T-helper 1 cell treated with Interleukin-12 subunit alpha and Interleukin-12 subunit beta and Interleukin-4 antibody, amounts not matched to agents 30 ng/mL and 1 ng/mL, for 36 hours (primary cell): ENCODE measurements at regions not wholly inside any gene's neighbourhood (a gene's known extent, or its start where the extent isn't known, plus 50 kb on each side); places are given as distances from the start of the nearest gene placed in this dataset.
"Not testable (repeated sequence)": the region's sequence is repeated elsewhere in the genome, so short reads cannot be mapped to it uniquely, and the experiment has no call there.

Source experiments
- intact Hi-C: fragments of 100-400 bp; cut with micrococcal nuclease; formaldehyde crosslinking; loops from one replicate; pipeline ENCODE4 v1.15.1; 2024

DNA sequence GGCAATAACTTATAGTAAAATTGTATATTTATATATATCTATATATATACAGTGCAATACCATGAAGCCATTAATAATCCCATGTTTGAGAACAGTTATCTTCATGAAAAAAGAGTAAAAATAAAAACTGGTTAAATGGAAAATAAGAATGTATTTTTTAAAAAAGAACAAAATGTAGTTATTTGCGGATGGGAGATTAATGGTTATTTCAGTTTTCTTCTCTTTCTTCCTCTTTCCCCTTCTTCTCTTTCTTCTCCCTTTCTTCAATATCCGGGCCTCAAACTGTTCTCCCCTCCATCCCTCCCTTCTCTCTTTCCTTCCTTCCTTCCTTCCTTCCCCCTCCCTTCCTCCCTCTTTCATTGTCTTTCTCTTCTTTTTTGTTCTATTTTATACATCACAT lies 1301.7 kb upstream of the IGFBP7 start:
- intact Hi-C loops: no loop called here

DNA sequence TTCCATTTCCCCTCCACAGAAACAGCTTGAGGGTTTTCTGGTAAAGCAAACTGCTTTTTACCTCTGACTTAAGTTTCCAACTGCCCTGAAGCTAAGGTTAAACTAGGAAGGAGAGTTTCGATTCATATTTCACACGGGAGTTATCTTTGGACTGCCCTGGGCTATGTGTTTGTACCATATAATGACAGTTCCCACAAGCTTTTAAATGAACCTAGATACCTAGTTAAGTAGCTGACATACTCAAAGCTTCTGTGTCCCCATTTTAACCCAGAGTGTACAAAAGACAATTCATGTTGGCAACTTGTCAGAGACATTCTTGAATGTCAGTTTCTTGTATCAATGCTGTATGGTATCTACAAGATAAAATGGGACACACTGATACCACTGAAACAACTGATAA lies 1296.6 kb upstream of the IGFBP7 start:
- intact Hi-C loops: loop anchor here (10.0 kb wide), 1 partner anchor 1578 kb away; no protein-coding TSS in a partner anchor

DNA sequence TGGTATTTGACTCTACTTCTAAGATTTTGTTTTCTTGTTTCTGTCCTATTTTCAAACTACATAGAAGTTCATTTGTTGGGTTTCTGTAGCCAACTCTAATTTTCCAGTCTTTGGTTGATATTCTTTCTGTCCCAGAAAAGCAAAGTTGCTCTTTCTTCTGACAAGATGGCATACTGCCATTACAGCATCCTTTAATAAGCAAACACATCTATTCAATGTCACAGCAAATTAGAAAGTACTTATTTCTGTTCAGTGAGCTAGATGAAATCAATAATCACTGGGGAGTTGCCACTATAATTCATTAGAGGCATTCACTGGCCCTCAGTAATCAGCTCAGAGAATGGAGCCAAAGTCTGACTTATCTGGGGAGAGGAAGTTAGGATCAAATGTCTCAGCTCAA lies 1258.0 kb upstream of the IGFBP7 start:
- intact Hi-C loops: no loop called here

DNA sequence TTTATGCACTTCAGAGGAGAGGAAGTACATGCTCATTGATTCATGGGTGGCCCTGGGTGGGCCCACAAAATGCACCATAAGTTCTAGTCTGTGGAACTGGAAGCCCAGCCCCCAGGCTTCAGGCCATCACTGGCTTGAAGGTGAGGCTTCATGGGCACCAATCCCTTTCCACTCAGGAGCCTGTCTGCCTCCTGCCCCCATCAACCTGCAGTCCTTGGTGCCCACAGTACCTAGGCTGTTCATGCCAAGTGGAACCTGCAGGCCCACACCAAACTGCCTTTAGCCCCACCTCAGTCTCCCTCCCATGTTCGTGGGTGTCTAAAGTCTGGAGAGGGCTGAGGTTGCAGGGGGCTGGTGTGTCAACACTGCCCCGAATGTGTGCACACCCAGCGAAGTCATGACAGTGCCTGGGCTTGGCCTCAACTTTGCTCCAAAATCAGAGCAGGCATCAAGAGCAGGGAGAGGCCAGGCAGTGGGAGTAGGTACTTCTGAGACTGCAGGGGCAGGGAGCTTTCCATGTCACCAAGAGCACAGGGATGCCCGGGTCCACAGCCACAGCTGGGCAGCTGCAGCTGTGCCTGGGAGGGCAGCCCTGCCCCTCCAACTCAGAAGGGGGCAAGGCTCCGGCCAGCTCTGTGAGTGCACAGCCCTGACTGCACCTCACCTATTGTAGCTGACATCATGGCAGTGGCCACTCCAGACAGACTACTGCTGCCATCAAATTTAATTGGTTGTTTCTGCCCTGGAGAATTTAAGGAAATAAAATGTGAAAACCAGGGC lies 1250.4 kb upstream of the IGFBP7 start:
- intact Hi-C loops: no loop called here

DNA sequence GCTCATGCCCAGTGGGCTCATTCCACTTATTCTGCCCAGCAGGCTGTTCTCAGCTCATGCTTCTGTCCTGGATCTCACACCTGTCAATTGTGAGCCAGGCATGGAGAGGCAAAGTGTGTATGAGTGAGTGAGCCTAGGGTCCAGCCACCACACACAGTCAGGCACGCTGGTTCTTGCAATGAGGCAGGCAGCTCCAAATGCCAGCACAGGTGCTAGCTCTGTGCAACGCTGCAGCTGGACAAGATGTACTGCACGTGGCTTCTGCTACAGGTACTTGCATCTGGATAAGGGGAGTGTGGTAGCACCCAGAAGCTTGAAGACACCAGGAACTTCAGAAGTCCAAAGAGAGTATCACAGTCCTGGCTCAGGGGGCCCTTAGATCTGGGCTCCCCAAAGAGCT lies 1249.4 kb upstream of the IGFBP7 start:
- intact Hi-C loops: no loop called here

DNA sequence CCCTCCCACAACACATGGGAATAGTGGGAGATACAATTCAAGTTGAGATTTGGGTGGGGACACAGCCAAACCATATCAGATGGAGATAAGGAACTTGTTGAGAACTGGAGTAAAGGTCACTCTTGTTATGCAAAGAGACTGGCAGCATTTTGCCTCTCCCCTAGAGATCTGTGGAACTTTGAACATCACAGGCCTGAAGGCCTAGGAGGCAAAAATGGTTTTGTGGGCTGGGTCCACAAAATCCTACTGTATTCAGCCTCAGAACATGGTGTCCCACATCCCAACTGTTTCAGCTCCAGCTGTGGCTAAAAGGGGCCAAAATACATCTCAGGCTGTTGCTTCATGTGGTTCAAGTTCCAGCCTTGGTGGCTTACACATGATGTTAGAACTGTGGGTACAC lies 1247.8 kb upstream of the IGFBP7 start:
- intact Hi-C loops: no loop called here

DNA sequence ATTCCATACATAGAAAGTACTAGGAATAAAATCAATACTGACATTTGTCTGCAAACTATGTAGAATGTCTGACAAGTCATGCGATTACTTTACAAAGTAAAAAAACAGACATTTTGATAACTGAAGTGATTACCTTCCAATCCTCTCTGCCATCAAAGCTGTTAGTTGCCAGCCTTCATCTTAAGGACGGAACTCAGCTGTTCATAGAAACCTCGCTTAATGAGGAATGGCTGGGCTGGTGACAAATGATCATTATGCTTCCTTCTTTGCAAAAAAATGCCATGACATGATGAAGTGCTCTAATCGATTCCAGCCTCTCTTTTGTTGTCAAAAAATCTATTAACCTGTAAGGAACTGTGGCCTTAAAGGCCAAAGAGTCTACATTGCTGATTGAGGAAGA lies 1214.9 kb upstream of the IGFBP7 start:
- intact Hi-C loops: no loop called here

DNA sequence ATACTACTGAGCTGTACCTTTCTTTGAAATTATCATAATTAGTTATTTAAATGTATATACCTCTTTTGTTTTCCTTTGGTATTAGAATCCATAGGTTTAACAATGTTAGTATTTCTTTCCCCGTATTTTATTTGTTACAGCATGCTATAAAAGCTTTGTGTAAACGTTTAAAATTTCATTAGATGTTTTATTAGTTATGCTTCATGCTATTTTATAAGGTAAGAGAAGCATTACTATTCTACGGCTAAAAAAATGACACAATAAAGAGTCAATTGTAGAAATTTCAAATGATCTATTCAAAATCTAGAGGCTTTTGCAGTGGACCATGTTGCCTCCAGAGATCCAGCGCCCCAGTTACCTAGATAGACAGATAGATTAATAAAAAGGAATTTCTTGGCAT lies 1203.3 kb upstream of the IGFBP7 start:
- intact Hi-C loops: no loop called here

DNA sequence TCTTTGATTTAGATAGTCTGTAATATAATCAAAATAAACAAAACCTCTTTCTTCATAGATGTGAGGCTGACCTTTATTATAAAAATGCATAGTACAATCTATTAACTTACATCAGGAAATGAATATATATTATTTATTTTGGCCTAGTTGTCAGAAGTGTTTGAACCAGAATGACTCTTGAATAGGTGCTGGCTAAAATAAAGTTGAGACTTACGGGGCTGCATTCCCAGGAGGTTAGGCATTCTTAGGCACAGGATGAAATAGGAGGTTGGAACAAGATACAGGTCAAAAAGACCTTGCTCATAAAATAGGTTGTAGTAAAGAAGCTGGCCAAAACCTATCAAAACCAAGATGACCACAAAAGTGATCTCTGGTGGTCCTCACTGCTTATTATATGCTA lies 1193.3 kb upstream of the IGFBP7 start:
- intact Hi-C loops: no loop called here

DNA sequence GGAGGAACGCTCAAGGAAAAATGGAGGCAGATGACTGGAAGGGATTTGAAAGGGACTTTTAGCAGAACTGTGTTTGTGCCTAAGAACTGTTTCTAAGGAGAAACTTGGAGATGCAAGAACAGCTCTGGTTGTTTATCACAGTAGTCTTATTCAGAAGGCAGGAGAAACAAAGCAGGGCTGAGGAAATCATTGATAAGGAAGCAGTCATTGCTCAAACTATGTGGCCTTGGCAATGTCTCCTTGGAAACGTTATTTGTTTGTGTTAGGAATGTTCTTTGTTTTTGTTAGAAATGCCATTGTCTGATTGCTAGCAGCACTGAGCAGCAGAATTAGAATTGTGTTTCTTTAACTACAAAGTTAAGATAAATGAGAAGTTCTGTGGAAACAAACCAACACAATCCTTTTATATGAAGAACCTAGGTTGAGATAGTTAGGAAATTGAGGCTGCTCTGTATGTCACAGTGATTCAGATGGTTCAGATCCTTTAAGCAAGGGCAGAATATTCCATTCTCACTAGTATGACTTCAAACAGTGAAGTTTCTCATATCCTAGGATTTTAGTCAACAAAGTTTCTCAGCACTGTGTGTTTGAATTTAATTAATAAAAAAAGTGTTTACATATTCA lies 1191.3 kb upstream of the IGFBP7 start:
- intact Hi-C loops: no loop called here

DNA sequence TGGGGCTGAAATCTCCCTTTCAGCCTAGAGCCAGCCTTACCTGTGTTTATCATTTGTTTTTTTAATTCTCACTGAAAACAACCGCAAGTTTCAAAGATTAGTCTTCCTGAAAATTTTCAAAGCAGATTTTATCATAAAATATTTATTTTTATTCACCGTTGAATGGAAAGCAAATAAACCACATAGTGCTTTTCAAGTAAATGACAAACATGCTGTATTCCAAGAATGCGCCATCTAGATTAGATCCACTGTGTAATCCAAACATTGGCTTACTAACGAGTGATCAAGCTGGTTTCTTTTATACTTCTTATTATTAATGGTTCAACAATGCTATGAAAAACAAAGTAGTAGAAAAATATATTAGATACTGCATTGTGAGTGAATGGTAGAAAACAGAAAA lies 1176.2 kb upstream of the IGFBP7 start:
- intact Hi-C loops: no loop called here

DNA sequence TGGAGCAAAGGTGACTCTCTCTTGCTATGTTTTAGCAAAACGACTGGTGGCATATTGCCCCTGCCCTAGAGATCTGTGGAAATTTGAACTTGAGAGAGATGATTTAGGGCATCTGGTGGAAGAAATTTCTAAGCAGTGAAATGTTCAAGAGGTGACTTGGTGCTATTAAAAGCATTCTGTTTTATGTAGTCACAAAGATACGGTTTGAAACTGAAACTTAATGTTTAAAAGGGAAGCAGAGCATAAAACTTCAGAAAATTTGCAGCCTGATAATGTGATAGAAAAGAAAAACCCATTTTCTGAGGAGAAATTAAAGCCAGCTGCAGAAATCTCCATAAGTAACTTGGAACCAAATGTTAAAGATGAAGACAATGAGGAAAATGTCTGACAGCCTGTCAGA lies 1170.7 kb upstream of the IGFBP7 start:
- intact Hi-C loops: not testable (repeated sequence)

DNA sequence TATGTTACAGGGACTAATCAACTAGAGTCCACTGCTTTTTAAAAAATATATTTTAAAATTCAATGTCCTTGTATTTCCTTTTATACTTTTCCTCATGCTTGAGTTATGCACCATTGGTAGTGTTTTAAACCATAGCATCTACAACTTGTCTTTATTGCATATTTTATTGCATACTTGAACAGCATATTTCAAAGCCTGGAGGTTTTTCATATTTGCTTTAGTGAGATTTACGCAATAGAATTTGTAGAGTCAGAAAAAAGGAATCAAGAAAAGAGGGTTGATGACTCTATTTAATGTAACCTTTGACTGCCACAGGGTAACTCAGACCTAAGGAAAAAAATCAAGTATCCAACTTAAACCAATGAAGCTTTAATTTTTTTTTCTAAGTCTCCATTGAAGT lies 1165.7 kb upstream of the IGFBP7 start:
- intact Hi-C loops: no loop called here

DNA sequence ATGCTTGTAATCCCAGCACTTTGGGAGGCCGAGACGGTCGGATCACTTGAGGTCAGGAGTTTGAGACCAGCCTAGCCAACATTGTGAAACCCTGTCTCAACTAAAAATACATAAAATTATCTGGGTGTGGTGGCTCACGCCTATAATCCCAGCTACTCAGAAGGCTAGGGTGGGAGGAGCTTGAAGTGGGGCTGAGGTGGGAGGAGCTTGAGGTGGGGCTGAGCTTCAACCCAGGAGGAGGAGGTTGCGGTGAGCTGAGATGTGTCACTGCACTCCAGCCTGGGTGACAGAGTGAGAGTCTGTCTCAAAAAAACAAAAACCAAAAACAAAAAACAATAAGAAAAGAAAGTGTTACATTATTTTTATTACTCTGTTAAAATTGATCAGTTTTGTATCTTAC lies 1164.4 kb upstream of the IGFBP7 start:
- intact Hi-C loops: no loop called here

DNA sequence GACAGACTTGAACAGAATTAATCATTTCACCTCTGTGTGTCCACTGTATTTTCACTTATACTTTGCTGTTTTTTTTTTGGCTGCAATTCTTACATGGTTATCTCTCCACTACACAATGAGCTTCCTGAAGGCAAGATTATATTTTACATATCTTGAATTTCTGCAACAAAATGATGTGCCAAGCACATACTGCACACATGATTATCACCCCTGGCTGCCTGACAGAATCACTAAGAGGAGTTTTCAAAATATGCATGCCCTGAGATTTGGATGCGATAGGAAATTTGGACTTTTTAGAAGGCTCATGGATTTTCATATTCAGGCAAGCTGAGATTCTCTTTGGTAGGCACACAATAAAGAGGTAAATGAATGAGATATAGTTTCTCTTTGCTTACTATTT lies 1162.1 kb upstream of the IGFBP7 start:
- intact Hi-C loops: no loop called here

DNA sequence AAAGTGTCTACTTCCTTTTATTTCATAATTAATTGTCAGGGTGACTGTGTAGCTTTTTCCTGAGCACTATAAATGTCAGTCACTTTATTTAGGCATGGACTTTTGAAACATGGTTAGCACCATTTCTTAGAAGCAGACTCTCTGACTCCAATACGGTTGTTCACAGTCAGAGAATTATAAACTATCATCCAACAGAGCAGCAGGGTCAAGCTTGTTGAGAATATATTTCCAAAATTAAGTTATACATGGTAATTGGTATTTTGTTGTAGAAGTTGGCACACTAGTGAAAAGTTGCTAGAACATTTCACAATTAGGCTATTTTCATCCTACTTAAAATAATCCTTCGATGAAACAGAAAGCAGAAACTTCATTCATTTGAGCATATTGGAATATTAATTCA lies 1155.5 kb upstream of the IGFBP7 start:
- intact Hi-C loops: no loop called here

DNA sequence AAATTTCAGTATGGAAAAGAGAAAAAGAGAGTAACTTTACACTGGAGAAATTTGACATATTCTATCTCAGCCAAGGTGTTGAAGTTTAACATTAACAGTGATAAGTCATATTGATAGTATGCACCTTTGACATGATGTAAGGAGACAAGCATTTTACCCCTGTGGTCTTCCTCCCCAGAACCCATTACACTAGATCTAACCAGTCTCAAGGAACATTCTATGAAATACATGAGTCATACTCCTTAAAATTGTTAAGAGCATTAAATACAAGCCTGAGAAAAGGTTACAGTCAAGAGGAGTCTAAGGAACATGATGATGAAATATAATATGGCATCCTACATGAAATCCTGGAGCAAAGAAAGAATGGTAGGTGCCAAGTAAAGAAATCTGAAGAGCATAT lies 1151.3 kb upstream of the IGFBP7 start:
- intact Hi-C loops: no loop called here

DNA sequence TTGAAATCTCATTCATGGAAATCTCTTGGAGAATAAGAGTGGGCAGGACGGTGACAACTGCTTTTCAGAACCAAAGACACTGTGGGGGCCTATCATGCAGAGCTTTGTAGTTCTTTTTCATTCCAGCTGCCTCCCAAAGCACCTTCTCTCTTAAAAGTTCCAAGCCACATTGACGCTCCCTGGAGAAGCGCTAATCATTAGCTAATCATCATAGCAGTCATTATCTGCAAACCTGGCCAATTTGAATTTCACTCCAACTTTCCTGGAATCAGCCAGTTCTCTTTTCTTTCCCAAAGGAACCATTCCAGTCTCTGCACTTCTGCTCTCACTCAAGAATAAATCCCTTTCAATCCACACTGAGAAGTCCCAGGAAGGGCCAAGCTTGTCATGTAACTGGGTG lies 1144.1 kb upstream of the IGFBP7 start:
- intact Hi-C loops: no loop called here

DNA sequence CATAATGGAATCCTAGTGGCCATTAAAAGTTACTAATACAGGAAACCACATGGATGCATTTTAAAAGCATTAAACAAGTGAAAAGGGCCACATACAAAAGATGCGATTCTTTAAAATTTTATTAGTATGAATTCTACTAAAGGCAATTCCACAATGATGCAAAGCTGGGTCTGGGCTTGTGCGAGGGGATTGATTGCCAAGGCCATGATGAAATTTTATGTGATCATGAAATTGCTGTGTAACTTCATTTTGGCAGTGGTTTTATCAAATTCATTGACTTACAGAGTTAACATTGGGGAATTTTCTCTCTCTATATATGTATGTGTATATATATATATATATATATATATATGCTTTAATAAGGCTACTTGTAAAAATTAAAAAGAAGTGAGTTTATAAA lies 1142.5 kb upstream of the IGFBP7 start:
- intact Hi-C loops: no loop called here

DNA sequence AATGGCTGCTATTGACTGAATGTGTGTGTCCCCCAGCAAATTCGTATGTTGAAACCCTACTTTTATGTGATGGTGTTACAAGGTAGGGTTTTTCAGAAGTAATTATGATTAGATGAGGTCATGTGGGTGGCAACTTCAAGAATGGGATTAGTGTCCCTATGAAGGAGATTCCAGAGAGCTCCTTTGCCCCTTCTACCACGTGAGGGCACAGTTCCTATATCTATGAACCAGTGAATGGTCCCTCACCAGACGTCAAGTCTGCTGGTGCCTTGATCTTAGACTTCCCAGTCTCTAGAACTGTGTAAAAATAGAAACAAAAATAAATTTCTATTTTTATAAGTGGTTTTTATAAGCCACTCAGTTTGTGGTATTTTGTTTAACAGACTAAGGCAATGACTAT lies 1137.6 kb upstream of the IGFBP7 start:
- intact Hi-C loops: no loop called here

DNA sequence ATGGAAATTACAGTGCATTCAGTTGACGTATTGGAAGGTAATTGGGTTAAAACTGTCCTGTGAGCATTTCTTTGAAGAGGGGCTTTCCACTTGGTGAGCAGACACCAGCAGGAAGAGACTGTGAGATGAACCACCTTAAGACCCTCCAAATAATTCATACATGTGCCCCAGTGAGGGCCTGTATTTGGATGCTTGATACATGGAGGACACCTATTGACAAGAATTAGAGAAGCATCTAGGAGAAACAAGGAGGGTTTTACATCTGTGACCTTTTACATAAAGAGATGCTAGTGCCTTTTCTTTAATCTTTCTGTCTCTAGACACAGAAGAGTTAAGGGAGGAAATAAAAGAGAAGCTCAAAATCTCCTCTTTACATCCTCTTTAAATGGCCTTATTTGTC lies 1115.3 kb upstream of the IGFBP7 start:
- intact Hi-C loops: no loop called here

DNA sequence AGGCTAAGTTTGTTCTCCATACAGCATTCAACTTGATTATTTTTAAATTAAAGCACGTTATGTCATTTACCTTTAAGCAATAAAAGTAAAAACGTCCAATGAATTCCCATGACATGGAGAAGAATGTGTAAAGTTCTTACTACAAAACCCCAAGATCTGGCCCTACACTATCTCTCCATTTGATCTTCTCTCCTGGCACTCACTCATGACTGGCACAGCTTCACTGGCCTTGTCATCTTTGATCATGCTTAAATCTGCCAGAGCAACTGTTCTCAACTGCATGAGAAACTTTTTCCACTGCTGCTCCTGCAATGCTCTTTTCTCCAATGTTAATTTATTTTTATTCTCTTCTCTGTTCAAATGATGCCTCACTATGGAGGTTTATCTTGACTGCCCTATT lies 1109.0 kb upstream of the IGFBP7 start:
- intact Hi-C loops: no loop called here

DNA sequence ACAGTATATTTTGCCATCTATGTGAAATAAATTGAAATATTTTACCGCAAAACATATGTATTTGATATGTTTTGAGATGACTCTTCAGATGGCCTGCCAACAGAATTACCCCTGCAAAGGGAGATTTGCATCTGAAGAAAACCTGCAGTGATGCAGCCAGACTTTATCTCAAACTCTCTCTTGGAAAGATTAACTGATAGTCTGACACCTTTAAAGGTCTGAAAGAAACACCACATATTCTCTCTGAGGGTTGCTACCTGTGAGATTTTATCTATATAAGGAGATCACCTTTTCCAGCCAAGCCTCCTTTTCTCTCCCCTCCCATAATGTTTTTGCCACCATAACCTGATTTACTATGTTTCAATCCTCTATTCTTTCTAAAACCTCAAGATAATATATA lies 1106.3 kb upstream of the IGFBP7 start:
- intact Hi-C loops: no loop called here
